ENCODE measurements at regions not wholly inside any gene's neighbourhood (a gene's known extent, or its start where the extent isn't known, plus 50 kb on each side); places are given as distances from the start of the nearest gene placed in this dataset.
A peak's percentile ranks its signal among the peaks of the same experiment; 100 is the strongest.
"Not testable (repeated sequence)": the region's sequence is repeated elsewhere in the genome, so short reads cannot be mapped to it uniquely, and the experiment has no call there.

GRCh38 chr10:33967606-33968120 lies 633.2 kb upstream of the NRP1 start:
- peak; percentile 12 for DNase-seq (ENCODE audit: low read depth)
- H3K4me3 ChIP-seq (ENCODE audit: low read length), result no peak overlapping the region
- no peak for TF ChIP-seq CTCF (conservative IDR thresholded peaks at IDR 0.05; ENCODE audit: low read length)

GRCh38 chr10:33966946-33967345 lies 632.5 kb upstream of the NRP1 start:
- no peak overlapping the region for H3K4me3 ChIP-seq (ENCODE audit: low read length)
- no peak for TF ChIP-seq CTCF (conservative IDR thresholded peaks at IDR 0.05; ENCODE audit: low read length)
- DNase-seq (ENCODE audit: low read depth), result no peak

GRCh38 chr10:33965795-33966581 lies 631.5 kb upstream of the NRP1 start:
- H3K4me3 ChIP-seq (ENCODE audit: low read length), result no peak overlapping the region
- no peak for TF ChIP-seq CTCF (conservative IDR thresholded peaks at IDR 0.05; ENCODE audit: low read length)
- DNase-seq (ENCODE audit: low read depth), result no peak

GRCh38 chr10:33963729-33964128 lies 629.3 kb upstream of the NRP1 start:
- H3K4me3 ChIP-seq (ENCODE audit: low read length), result no peak overlapping the region
- no peak for TF ChIP-seq CTCF (conservative IDR thresholded peaks at IDR 0.05; ENCODE audit: low read length)
- peak; percentile 18 for DNase-seq (ENCODE audit: low read depth)

GRCh38 chr10:33956322-33956721 lies 621.9 kb upstream of the NRP1 start:
- DNase-seq (ENCODE audit: low read depth); H3K4me3 ChIP-seq (ENCODE audit: low read length): not testable (repeated sequence)

GRCh38 chr10:33955676-33956075 lies 621.2 kb upstream of the NRP1 start:
- TF ChIP-seq CTCF (conservative IDR thresholded peaks at IDR 0.05; ENCODE audit: low read length), result no peak
- H3K4me3 ChIP-seq (ENCODE audit: low read length), result no peak overlapping the region
- no peak for DNase-seq (ENCODE audit: low read depth)

GRCh38 chr10:33952692-33953360 lies 618.4 kb upstream of the NRP1 start:
- TF ChIP-seq CTCF (conservative IDR thresholded peaks at IDR 0.05; ENCODE audit: low read length), result no peak
- H3K4me3 ChIP-seq (ENCODE audit: low read length), result no peak overlapping the region
- peak; percentile 38 for DNase-seq (ENCODE audit: low read depth)
